A549 (cell line): ENCODE measurements at regions not wholly inside any gene's neighbourhood (a gene's known extent, or its start where the extent isn't known, plus 50 kb on each side); places are given as distances from the start of the nearest gene placed in this dataset.

Experiments used
- ATAC-seq, 2 experiments: fragments of 200-7000 bp in 1 of 2; fragments of >200 bp in 1 of 2; cut with Nextera tagmentation in 1 of 2; cut with Tn5 transposase in 1 of 2; 3 replicates each; pipeline versions ENCODE4 v1.8.0 to v1.9.1; 2018 to 2020; ENCODE audit warnings: mild to moderate bottlenecking in 1 of 2, moderate library complexity in 1 of 2
- CTCF ChIA-PET: fragments of 300-600 bp; sonication (Branson Sonifier 250); formaldehyde crosslinking; extraction: SDS; loops from one replicate; lab custom pipeline; 2021; ENCODE audit warnings: antibody characterized with exemption, inconsistent platforms; lab: Yijun Ruan, JAX
- POLR2A ChIA-PET: fragments of 350-600 bp; formaldehyde crosslinking; extraction: SDS; loops from one replicate; lab custom pipeline; 2021; ENCODE audit warnings: antibody characterized with exemption, inconsistent platforms; lab: Yijun Ruan, JAX
- DNase-seq, 2 experiments: peaks; one replicate each; pipeline versions ENCODE4 v3.0.0 to v3.0.0-alpha.2; 2011 to 2016; ENCODE audit warnings: low read depth in 1 of 2, low spot score in 1 of 2
- FAIRE-seq: peaks from 2 replicates; lab custom pipeline; 2011; peaks lifted over from hg19 to GRCh38; lab: Jason Lieb, UNC
- H3K27ac ChIP-seq, 2 experiments: fragments of >200 bp; sonication (Bioruptor Twin); formaldehyde crosslinking; 3 replicates each; pipeline ENCODE4 v1.5.1; 2016 to 2017
- H3K4me1 ChIP-seq: fragments of >200 bp; sonication (Bioruptor Twin); formaldehyde crosslinking; 3 replicates; pipeline ENCODE4 v1.6.1; 2016
- H3K4me2 ChIP-seq: fragments of >200 bp; sonication (Bioruptor Twin); formaldehyde crosslinking; 3 replicates; pipeline ENCODE4 v1.6.1; 2016
- H3K4me3 ChIP-seq: fragments of >200 bp; sonication (Bioruptor Twin); formaldehyde crosslinking; 3 replicates; pipeline ENCODE4 v1.5.1; 2016
- H3K9me3 ChIP-seq: fragments of >200 bp; sonication (Bioruptor Twin); formaldehyde crosslinking; 3 replicates; pipeline ENCODE4 v1.6.1; 2016
- CHD2 ChIP-seq: fragments of 150-350 bp; IDR thresholded peaks from 2 replicates; pipeline ENCODE4 v1.6.1; 2014; ENCODE audit warnings: low read length; ENCODE audit not compliant: partially characterized antibody
- CHD4 ChIP-seq: fragments of 200-600 bp; sonication (generic); IDR thresholded peaks from 2 replicates; pipeline ENCODE4 v1.6.1; 2016; ENCODE audit warnings: antibody characterized with exemption, mild to moderate bottlenecking, borderline replicate concordance
- EHF ChIP-seq: fragments of 250-450 bp; sonication (Bioruptor Pico); IDR thresholded peaks from 2 replicates; pipeline ENCODE4 v1.5.0; 2020; ENCODE audit warnings: mild to moderate bottlenecking
- EHMT2 ChIP-seq: fragments of 200-600 bp; sonication (generic); IDR thresholded peaks from 2 replicates; pipeline ENCODE4 v1.6.1; 2016; ENCODE audit warnings: antibody characterized with exemption, low read depth, mild to moderate bottlenecking, moderate library complexity
- ESRRA ChIP-seq: fragments of 150-350 bp; IDR thresholded peaks from 2 replicates; pipeline ENCODE4 v1.6.1; 2014; ENCODE audit warnings: mild to moderate bottlenecking, low read length, borderline replicate concordance
- FOSB ChIP-seq: fragments of 250-450 bp; sonication (Bioruptor Pico); IDR thresholded peaks from 2 replicates; pipeline ENCODE4 v1.5.0; 2020; ENCODE audit warnings: mild to moderate bottlenecking, moderate library complexity
- FOSL2 ChIP-seq, 2 experiments: fragments of 450-650 bp in 1 of 2; fragments of >200 bp in 1 of 2; sonication (Bioruptor Twin) in 1 of 2; formaldehyde crosslinking; IDR thresholded peaks; 2 replicates each; pipeline versions ENCODE4 v1.5.0 to v1.6.1; 2016 to 2020; ENCODE audit warnings: mild to moderate bottlenecking in 1 of 2, moderate library complexity in 1 of 2
- HMGXB4 ChIP-seq: fragments of 250-450 bp; sonication (Bioruptor Pico); IDR thresholded peaks from 2 replicates; pipeline ENCODE4 v1.5.0; 2021; ENCODE audit warnings: mild to moderate bottlenecking, moderate library complexity, borderline replicate concordance
- HOXB13 ChIP-seq: fragments of 250-450 bp; sonication (Bioruptor Pico); IDR thresholded peaks from 2 replicates; pipeline ENCODE4 v1.5.0; 2020; ENCODE audit warnings: low read depth, mild to moderate bottlenecking, moderate library complexity
- HOXB5 ChIP-seq: fragments of 250-450 bp; sonication (Bioruptor Pico); IDR thresholded peaks from 2 replicates; pipeline ENCODE4 v1.5.0; 2020; ENCODE audit warnings: mild to moderate bottlenecking, moderate library complexity
- JUN ChIP-seq, 2 experiments: fragments of >200 bp; sonication (Bioruptor Twin); formaldehyde crosslinking; IDR thresholded peaks; 2 replicates in 1 of 2; 3 replicates in 1 of 2; pipeline ENCODE4 v1.6.1; 2016 to 2017
- KDM1A ChIP-seq: fragments of 200-600 bp; sonication (generic); IDR thresholded peaks from 2 replicates; pipeline ENCODE4 v1.6.1; 2016; ENCODE audit warnings: low read depth, mild to moderate bottlenecking
- KDM5A ChIP-seq: fragments of 200-600 bp; sonication (generic); IDR thresholded peaks from 2 replicates; pipeline ENCODE4 v1.6.1; 2016; ENCODE audit warnings: antibody characterized with exemption, mild to moderate bottlenecking
- MAX ChIP-seq: IDR thresholded peaks from 2 replicates; pipeline ENCODE4 v1.6.1; 2012
- MAZ ChIP-seq: fragments of 150-350 bp; IDR thresholded peaks from 2 replicates; pipeline ENCODE4 v1.6.1; 2014; ENCODE audit warnings: antibody characterized with exemption, low read depth, low read length, borderline replicate concordance
- NFE2L2 ChIP-seq: fragments of 150-350 bp; conservative IDR thresholded peaks from 2 replicates; pipeline ENCODE4 v1.6.1; 2014; ENCODE audit warnings: low read length
- NPAS2 ChIP-seq: fragments of 250-450 bp; sonication (Bioruptor Pico); IDR thresholded peaks from 2 replicates; pipeline ENCODE4 v1.8.0; 2022; ENCODE audit warnings: mild to moderate bottlenecking, moderate library complexity, borderline replicate concordance
- NR3C1 ChIP-seq: fragments of >200 bp; sonication (Bioruptor Twin); formaldehyde crosslinking; IDR thresholded peaks from 3 replicates; pipeline ENCODE4 v1.6.1; 2017
- PHF8 ChIP-seq: fragments of 200-600 bp; sonication (generic); IDR thresholded peaks from 2 replicates; pipeline ENCODE4 v1.6.1; 2016; ENCODE audit warnings: low read depth, mild to moderate bottlenecking, antibody characterized with exemption, moderate library complexity, borderline replicate concordance
- RAD21 ChIP-seq, 2 experiments: fragments of >200 bp in 1 of 2; sonication (Bioruptor Twin) in 1 of 2; formaldehyde crosslinking in 1 of 2; IDR thresholded peaks in 1 of 2; conservative IDR thresholded peaks in 1 of 2; 2 replicates in 1 of 2; 3 replicates in 1 of 2; pipeline ENCODE4 v1.6.1; 2012 to 2018; ENCODE audit warnings: inconsistent platforms in 1 of 2
- RARB ChIP-seq: fragments of 250-450 bp; sonication (Bioruptor Pico); IDR thresholded peaks from 2 replicates; pipeline ENCODE4 v1.8.0; 2021; ENCODE audit warnings: mild to moderate bottlenecking, moderate library complexity
- RNF2 ChIP-seq: fragments of 200-600 bp; sonication (generic); IDR thresholded peaks from 2 replicates; pipeline ENCODE4 v1.6.1; 2016; ENCODE audit warnings: low read depth, mild to moderate bottlenecking, antibody characterized with exemption, moderate library complexity, borderline replicate concordance
- SREBF2 ChIP-seq: fragments of 450-650 bp; IDR thresholded peaks from 2 replicates; pipeline ENCODE4 v1.6.1; 2014; ENCODE audit warnings: mild to moderate bottlenecking, moderate library complexity
- TP53 ChIP-seq: fragments of 250-450 bp; sonication (Bioruptor Pico); IDR thresholded peaks from 2 replicates; pipeline ENCODE4 v1.5.0; 2021; ENCODE audit warnings: mild to moderate bottlenecking, moderate library complexity
- ZFP36 ChIP-seq: fragments of 450-650 bp; IDR thresholded peaks from 2 replicates; pipeline ENCODE4 v1.6.1; 2014; ENCODE audit warnings: borderline replicate concordance; ENCODE audit not compliant: partially characterized antibody
- ZNF302 ChIP-seq: fragments of 250-450 bp; sonication (Bioruptor Pico); IDR thresholded peaks from 2 replicates; pipeline ENCODE4 v1.9.0; 2021; ENCODE audit warnings: inconsistent platforms, mild to moderate bottlenecking, moderate library complexity
- ZSCAN20 ChIP-seq: fragments of 250-450 bp; sonication (Bioruptor Pico); IDR thresholded peaks from 2 replicates; pipeline ENCODE4 v1.8.0; 2022; ENCODE audit warnings: mild to moderate bottlenecking, moderate library complexity
- WGBS: methylation state at CpG from one replicate; pipeline ENCODE4 v1.1.6; 2017; ENCODE audit errors: missing lambda C conversion rate; 5-methylcytosine and 5-hydroxymethylcytosine counted together

- no peak overlapping the region for H3K4me3 ChIP-seq
- 92% methylated on average over 13 of the region's 13 CpGs for WGBS
- no peak for TF ChIP-seq HOXB5 (CRISPR knock-in tag)
- TF ChIP-seq ZNF302 = no peak
- TF ChIP-seq PHF8 = no peak
- no peak for TF ChIP-seq SREBF2
- no peak for TF ChIP-seq ESRRA
- FAIRE-seq = no peak
- H3K4me1 ChIP-seq = peaks cover 39% of the 10 kb centered on the region
- no peak for DNase-seq
- ChIA-PET CTCF (no interaction called here), POLR2A (no interaction called here)
- peaks cover 16% of the 10 kb centered on the region; the same call in 2 of the 3 replicates for H3K9me3 ChIP-seq
- no peak for ATAC-seq
- H3K4me2 ChIP-seq = no peak overlapping the region
- peak overlapping the region in 1 of 2 experiments; percentile 44; a peak in 3 of 6 replicates for H3K27ac ChIP-seq
Measured at GRCh38 chr12:58419196-58419760, 477.9 kb downstream of the ATP23 start.

- no peak overlapping the region for H3K4me2 ChIP-seq
- ChIA-PET POLR2A (no interaction called here), CTCF (interaction anchor here (1.3 kb wide), 1 partner anchor 28 kb away, joined by 3 read pairs; no protein-coding TSS in a partner anchor)
- DNase-seq (no peak), ATAC-seq (no peak)
- peaks cover 16% of the 10 kb centered on the region; the same call in 2 of the 3 replicates for H3K9me3 ChIP-seq
- peaks cover 39% of the 10 kb centered on the region for H3K4me1 ChIP-seq
- peak overlapping the region in 1 of 2 experiments; percentile 43; a peak in 1 of 6 replicates for H3K27ac ChIP-seq
- no peak overlapping the region for H3K4me3 ChIP-seq
- no peak for TF ChIP-seq KDM1A
- no peak for TF ChIP-seq CHD4
- no peak for TF ChIP-seq FOSB (CRISPR knock-in tag)
- no peak for TF ChIP-seq JUN (IDR thresholded peaks at IDR 0.05)
- TF ChIP-seq NR3C1 = no peak
- TF ChIP-seq HMGXB4 = no peak
- no peak for TF ChIP-seq TP53
- TF ChIP-seq MAX = no peak
- TF ChIP-seq HOXB13 = no peak
- TF ChIP-seq FOSL2 (IDR thresholded peaks at IDR 0.05) = no peak
- no peak for TF ChIP-seq FOSL2 (CRISPR knock-in tag; IDR thresholded peaks at IDR 0.05)
- no peak for TF ChIP-seq RNF2
- TF ChIP-seq MAZ = no peak
- TF ChIP-seq, all 56 proteins: peak for 0
- FAIRE-seq = peak; percentile 43
- 19% methylated on average over 1 of the region's 1 CpG for WGBS
Measured at GRCh38 chr12:58419905-58420304, 478.5 kb downstream of the ATP23 start.

GRCh38 chr12:58420503-58420902 is 479.1 kb downstream of the ATP23 start:
- ChIA-PET CTCF (interaction anchor here (1.0 to 1.3 kb wide), 2 partner anchors 29 to 730 kb away, joined by 3 read pairs; no protein-coding TSS in a partner anchor), POLR2A (no interaction called here)
- H3K4me3 ChIP-seq = no peak overlapping the region
- no peak for TF ChIP-seq CHD2
- no peak for TF ChIP-seq PHF8
- TF ChIP-seq RNF2 = no peak
- TF ChIP-seq RARB (CRISPR knock-in tag) = no peak
- no peak for TF ChIP-seq ZSCAN20 (CRISPR knock-in tag)
- no peak for TF ChIP-seq EHMT2
- TF ChIP-seq NPAS2 (CRISPR knock-in tag) = no peak
- no peak for TF ChIP-seq KDM1A
- no peak for TF ChIP-seq KDM5A
- TF ChIP-seq NFE2L2 = no peak
- TF ChIP-seq ZFP36 = no peak
- TF ChIP-seq CHD4 = no peak
- no peak for TF ChIP-seq EHF (CRISPR knock-in tag)
- TF ChIP-seq RAD21 (conservative IDR thresholded peaks at IDR 0.05 in 1 of 2, IDR thresholded peaks at IDR 0.05 in 1 of 2) = no peak
- H3K9me3 ChIP-seq = peaks cover 16% of the 10 kb centered on the region; the same call in 2 of the 3 replicates
- FAIRE-seq (no peak), ATAC-seq (no peak), DNase-seq (no peak)
- no peak overlapping the region for H3K4me2 ChIP-seq
- peaks cover 37% of the 10 kb centered on the region for H3K4me1 ChIP-seq
- WGBS = 61% methylated on average over 4 of the region's 4 CpGs
- peak overlapping the region in 1 of 2 experiments; percentile 40; a peak in 2 of 6 replicates for H3K27ac ChIP-seq
